ENCODE measurements at regions not wholly inside any gene's neighbourhood (a gene's known extent, or its start where the extent isn't known, plus 50 kb on each side); places are given as distances from the start of the nearest gene placed in this dataset.
"Not testable (repeated sequence)": the region's sequence is repeated elsewhere in the genome, so short reads cannot be mapped to it uniquely, and the experiment has no call there.

DNA sequence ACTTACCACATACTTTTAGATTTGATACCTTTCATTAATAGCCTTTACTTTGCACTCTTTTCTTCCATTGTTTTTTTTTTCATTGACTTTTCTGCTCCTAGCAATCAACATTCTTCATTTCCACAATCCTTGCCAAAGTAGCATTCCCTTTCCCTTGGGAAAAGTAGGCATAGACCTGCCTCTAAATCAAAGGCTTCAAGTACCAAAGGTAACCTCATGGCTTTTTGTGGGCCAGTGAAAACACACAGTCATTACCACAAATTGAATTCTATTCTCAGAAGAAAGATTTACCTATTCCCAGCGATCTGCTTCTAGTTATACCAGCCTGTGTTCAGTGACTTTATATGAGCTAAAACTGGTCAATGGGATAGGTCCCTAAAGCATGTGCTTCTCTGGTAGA lies 109.2 kb downstream of the SOCS6 start:
- DNase-seq = no peak

DNA sequence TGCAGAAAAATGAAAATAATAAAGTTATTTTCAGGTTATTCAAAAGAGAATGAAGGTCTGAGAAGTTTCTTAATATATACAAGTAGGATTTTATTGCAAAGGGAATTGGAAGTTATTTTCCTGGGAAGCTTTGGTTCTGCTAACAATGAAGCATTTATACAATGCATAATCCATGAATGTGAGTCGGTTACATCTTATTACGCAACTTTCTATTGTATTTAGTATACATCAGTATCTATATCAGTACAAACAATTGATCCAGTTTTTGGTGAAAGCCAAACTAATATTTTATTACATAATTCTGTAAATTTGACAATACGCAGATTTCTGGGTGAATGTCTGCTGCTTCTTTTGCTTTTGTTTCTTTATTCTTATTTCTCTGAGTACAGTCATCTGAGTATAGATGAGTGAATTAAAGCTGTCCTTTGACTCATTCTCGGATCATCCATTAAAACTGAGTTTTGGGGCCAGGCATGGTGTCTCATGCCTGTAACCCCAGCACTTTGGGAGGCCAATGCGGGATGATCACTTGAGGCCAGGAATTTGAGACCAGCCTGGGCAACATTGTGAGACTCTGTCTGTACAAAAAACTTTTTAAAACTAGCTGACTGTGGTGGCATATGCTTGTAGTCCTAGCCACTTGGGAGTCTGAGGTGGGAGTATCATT lies 108.5 kb downstream of the SOCS6 start:
- DNase-seq = no peak

GRCh38 chr18:70395771-70396170 lies 106.9 kb downstream of the SOCS6 start:
- not testable (repeated sequence) for DNase-seq

DNA sequence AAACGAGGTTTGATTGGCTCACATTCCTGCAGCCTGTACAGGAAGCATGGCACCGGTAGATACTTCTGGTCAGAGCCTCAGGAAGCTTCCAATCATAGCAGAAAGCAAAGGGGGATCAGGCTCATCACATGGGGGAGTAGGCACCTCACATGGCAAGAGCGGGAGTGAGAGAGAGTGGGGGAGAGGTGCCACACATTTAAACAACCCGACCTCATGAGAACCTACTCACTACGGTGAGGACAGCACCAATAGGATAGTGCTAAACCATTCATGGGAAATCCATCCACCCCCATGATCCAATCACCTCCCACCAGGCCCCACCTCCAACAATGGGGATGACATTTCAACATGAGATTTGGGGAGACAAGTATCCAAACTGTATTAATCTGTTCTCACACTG lies 105.8 kb downstream of the SOCS6 start:
- DNase-seq = no peak

GRCh38 chr18:70390371-70391090 lies 101.7 kb downstream of the SOCS6 start:
- DNase-seq = no peak

DNA sequence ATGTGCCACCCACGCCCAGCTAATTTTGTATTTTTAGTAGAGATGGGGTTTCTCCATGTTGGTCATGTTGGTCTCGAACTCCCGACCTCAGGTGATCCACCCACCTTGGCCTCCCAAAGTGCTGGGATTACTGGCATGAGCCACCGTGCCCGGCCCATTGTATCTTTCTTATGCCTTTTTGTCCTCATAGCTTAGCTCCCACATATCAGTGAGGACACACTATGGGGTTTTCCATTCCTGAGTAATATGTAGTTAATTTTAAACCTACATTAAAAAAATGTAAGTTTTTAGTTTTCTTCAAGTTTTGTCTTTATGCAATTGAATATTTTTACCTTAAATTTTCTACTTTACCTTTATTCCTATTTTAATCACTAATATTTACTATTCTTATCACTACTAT lies 100.2 kb downstream of the SOCS6 start:
- DNase-seq = not testable (repeated sequence)

- no peak for DNase-seq
Observed at GRCh38 chr18:70387027-70387426, 98.2 kb downstream of the SOCS6 start.

DNA sequence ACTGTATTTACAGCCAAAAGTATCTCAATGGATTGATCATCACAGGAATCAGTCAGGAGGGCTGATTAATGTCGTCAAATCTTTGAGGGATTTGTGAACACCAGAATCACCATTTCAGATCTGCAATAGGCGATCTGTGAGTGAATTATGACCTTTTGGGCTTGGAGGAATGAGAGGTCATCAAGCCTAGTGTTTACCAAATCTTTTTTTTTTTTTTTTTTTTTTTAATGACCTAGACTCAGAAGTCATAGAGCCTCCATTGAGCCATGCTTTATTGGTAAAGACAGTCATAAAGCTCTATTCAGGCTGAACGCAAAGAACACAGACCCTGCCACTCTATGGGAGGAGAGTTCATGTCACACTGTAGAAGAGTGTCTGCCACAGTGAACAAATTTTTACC lies 97.7 kb downstream of the SOCS6 start:
- no peak for DNase-seq

DNA sequence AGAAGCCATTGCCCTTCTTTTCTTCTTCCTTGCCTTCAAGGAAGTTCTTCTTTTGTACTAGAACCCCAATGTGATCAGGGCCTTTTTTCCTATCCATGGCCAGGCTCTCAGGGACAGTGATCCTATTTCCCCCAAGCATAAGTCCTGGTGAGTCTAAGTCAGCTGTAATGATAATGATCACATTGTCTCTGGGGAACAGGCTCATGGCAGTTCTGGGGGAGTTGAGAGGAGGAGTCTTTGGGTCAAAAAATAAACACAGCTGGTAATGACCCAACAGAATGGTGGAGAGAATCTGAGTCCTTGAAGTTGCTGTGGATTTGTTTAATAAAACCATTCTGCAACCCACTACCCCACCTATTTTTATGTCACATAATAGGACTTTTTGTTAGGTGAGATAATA lies 96.6 kb downstream of the SOCS6 start:
- no peak for DNase-seq

DNA sequence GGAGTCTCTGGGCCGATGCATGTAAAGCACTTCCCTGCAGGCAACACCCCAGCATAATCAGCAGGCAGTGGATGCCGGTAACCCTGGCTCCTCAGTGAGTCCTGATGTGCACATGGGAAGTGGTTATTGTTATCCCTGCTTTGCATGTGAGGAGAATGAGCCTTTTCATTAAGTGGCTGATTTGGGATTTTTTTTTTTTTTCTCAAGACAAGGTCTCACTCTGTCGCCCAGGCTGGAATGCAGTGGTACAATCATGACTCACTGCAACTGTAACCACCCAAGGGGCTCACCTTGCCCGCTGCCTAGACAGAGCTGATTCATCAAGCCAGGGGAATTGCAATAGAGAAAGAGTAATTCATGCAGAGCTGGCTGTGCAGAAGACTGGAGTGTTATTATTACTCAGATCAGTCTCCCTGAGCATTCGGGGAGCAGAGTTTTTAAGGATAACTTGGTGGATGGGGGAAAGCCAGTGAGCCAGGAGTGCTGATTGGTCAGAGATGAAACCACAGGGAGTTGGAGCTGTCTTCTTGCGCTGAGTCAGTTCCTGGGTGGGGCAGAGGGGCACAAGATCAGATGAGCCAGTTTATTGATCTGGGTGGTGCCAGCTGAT lies 95.4 kb downstream of the SOCS6 start:
- peak; percentile 84 for DNase-seq

DNA sequence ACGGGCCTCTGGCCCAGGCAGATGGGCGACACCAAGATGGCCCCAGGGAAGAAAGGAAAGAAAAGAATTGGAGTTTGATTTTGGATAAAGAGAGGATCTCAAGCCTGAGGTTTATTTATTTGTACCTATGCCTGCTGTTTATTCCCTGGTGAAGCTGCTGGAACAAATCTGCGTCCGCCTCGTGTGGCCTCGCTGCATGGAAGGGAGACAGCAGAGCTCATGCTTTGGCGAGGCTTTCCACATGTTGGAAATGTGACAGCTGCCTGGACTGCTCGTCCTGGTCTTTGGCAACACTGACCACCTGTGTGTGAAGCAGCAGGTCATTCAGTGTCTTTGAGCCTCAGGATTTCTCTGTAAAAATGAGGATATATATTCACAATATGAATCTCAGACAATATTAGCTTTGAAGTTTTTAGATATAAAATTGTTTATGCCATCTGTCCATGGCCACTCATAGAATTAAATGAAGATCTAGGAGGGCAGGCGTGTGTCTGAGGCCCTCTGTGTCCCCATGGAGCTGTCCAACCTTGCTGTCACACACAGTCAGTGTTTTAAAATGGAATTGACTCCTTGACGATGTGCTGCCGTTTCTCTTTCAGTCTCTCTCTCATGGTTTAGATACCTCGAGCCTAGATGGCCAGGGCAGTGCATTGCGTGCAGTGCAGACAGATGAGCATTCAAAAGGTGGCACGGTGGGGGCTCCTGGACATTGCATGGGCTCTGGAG lies 94.3 kb downstream of the SOCS6 start:
- DNase-seq = no peak

GRCh38 chr18:70382017-70382416 lies 93.2 kb downstream of the SOCS6 start:
- DNase-seq = no peak

DNA sequence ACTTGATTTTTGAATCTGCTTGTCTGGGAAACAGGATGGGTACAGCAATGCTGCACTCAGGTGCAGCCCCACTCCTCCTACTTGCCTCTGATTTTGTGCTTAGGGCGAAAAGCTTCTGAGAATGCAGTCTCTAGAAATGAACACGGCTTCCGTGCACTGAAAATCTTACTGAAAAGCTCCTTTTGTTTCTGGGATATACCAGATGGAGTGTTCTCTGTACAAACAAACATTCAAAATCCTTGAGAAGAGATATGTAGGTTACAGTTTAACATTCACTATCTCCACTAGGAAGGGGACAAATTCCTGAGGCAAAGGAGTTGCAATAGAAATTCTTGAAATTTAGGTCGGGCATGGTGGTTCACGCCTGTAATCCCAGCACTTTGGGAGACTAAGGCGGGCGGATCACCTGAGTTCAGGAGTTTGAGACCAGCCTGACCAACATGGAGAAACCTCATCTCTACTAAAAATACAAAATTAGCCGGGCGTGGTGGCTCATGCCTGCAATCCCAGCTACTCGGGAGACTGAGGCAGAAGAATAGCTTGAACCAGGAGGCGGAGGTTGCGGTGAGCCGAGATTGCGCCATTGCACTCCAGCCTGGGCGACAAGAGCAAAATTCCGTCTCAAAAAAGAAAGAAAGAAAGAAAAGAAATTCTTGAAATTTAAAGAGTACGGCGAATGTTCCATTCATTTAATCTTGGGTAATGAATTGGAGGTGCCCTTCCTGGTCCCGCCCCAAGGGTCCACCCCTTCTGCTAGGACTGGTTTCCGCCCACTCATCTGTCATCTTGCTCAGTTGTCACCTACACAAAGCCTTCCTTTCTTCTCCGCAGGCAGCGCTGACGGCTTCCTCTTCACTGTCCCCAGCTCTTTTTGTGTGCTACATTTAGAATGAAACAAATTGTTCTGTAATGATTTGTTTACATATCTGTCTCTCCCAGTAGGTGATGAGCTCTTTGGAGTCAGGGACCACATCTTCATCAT lies 92.4 kb downstream of the SOCS6 start:
- peak; percentile 45 for DNase-seq
